GM23338 (cell line): ENCODE measurements at regions not wholly inside any gene's neighbourhood (a gene's known extent, or its start where the extent isn't known, plus 50 kb on each side); places are given as distances from the start of the nearest gene placed in this dataset.

Experiments
- ATAC-seq: fragments of 200-7000 bp; cut with Tn5 transposase; 3 replicates; pipeline ENCODE4 v1.9.1; 2020
- DNase-seq: peaks from one replicate; pipeline ENCODE4 v3.0.0-alpha.2; 2015; ENCODE audit warnings: low spot score
- H2AFZ ChIP-seq: fragments of 200-600 bp; sonication (generic); 2 replicates; pipeline ENCODE4 v1.8.0; 2016; ENCODE audit warnings: antibody characterized with exemption, mild to moderate bottlenecking, moderate library complexity
- H3F3A ChIP-seq: fragments of 200-600 bp; sonication (generic); replicated peaks from 2 replicates; pipeline ENCODE4 v1.8.0; 2017; ENCODE audit warnings: antibody characterized with exemption, mixed run types, low read depth
- H3K27ac ChIP-seq: fragments of 200-600 bp; sonication (generic); 2 replicates; pipeline ENCODE4 v1.6.1; 2016; ENCODE audit warnings: low read depth
- H3K27me3 ChIP-seq: fragments of 200-600 bp; sonication (generic); 2 replicates; pipeline ENCODE4 v1.8.0; 2016; ENCODE audit warnings: mild to moderate bottlenecking, mixed run types, moderate library complexity; ENCODE audit not compliant: insufficient read depth
- H3K36me3 ChIP-seq: fragments of 200-600 bp; sonication (generic); 2 replicates; pipeline ENCODE4 v1.8.0; 2016; ENCODE audit warnings: mild to moderate bottlenecking; ENCODE audit not compliant: insufficient read depth
- H3K4me1 ChIP-seq: fragments of 200-600 bp; sonication (generic); 2 replicates; pipeline ENCODE4 v1.8.0; 2016; ENCODE audit warnings: mild to moderate bottlenecking, moderate library complexity; ENCODE audit not compliant: insufficient read depth
- H3K4me2 ChIP-seq: fragments of 200-600 bp; sonication (generic); 2 replicates; pipeline ENCODE4 v1.7.1; 2017; ENCODE audit warnings: mixed run types
- H3K4me3 ChIP-seq: fragments of 200-600 bp; sonication (generic); 2 replicates; pipeline ENCODE4 v1.6.1; 2016; ENCODE audit warnings: mixed run types
- H3K79me2 ChIP-seq: fragments of 200-600 bp; sonication (generic); replicated peaks from 2 replicates; pipeline ENCODE4 v1.8.0; 2017; ENCODE audit warnings: mild to moderate bottlenecking; ENCODE audit not compliant: insufficient read depth
- H3K9me2 ChIP-seq: fragments of 200-600 bp; sonication (generic); 2 replicates; pipeline ENCODE4 v1.8.0; 2017; ENCODE audit not compliant: insufficient read depth
- H4K20me1 ChIP-seq: fragments of 200-600 bp; sonication (generic); replicated peaks from 2 replicates; pipeline ENCODE4 v1.8.0; 2017; ENCODE audit warnings: mild to moderate bottlenecking; ENCODE audit not compliant: insufficient read depth
- H3K27ac Mint-ChIP-seq: 2 replicates; pipeline ENCODE4 v1.8.0; 2020; ENCODE audit warnings: inconsistent platforms, mild to moderate bottlenecking, moderate library complexity, mixed read lengths
- H3K27me3 Mint-ChIP-seq: 3 replicates; pipeline ENCODE4 v1.8.0; 2022; ENCODE audit warnings: low read depth, mild to moderate bottlenecking, moderate library complexity, mixed read lengths, inconsistent platforms; ENCODE audit not compliant: insufficient read depth, poor library complexity
- H3K36me3 Mint-ChIP-seq: 3 replicates; pipeline ENCODE4 v1.8.0; 2021; ENCODE audit warnings: low read depth, mild to moderate bottlenecking, inconsistent platforms, moderate library complexity, mixed read lengths
- H3K4me1 Mint-ChIP-seq: 3 replicates; pipeline ENCODE4 v1.8.0; 2020; ENCODE audit warnings: mild to moderate bottlenecking, inconsistent platforms, mixed read lengths
- H3K4me3 Mint-ChIP-seq: 3 replicates; pipeline ENCODE4 v1.8.0; 2021; ENCODE audit warnings: moderate library complexity, mild to moderate bottlenecking, inconsistent platforms, mixed read lengths
- H3K9me3 Mint-ChIP-seq: 3 replicates; pipeline ENCODE4 v1.8.0; 2020; ENCODE audit warnings: moderate library complexity, mild to moderate bottlenecking, inconsistent platforms, mixed read lengths
- CTCF ChIP-seq, 2 experiments: fragments of 200-600 bp in 1 of 2; sonication (generic) in 1 of 2; conservative IDR thresholded peaks; 2 replicates each; pipeline versions ENCODE4 v1.5.1 to v1.6.1; 2016 to 2017; ENCODE audit warnings: antibody characterized with exemption in 2 of 2, low read depth in 2 of 2, mild to moderate bottlenecking in 2 of 2, moderate library complexity in 1 of 2
- ETS1 ChIP-seq: IDR thresholded peaks from 2 replicates; pipeline ENCODE4 v1.6.1; 2016; ENCODE audit warnings: antibody characterized with exemption
- NANOG ChIP-seq: IDR thresholded peaks from 2 replicates; pipeline ENCODE4 v1.6.1; 2016; ENCODE audit warnings: antibody characterized with exemption, borderline replicate concordance
- ZNF331 ChIP-seq: fragments of 250-450 bp; sonication (Bioruptor Pico); IDR thresholded peaks from 2 replicates; pipeline ENCODE4 v1.5.0; 2020; ENCODE audit warnings: low read depth, mild to moderate bottlenecking, moderate library complexity
- ZNF462 ChIP-seq: fragments of 250-450 bp; sonication (Bioruptor Pico); IDR thresholded peaks from 2 replicates; pipeline ENCODE4 v1.5.0; 2020; ENCODE audit warnings: mild to moderate bottlenecking, moderate library complexity

- TF ChIP-seq ZNF462 (CRISPR knock-in tag) (no peak), CTCF (conservative IDR thresholded peaks at IDR 0.05; ENCODE audit: low read depth in 2 of 2) (no peak), ETS1 (no peak)
Measured at GRCh38 chr12:41835556-41835955, 309.1 kb downstream of the GXYLT1 start (continued).

GRCh38 chr12:41819948-41820347 is 324.7 kb downstream of the GXYLT1 start:
- Histone ChIP-seq H3K9me2 (0 out of 2 replicates have a peak, but pooled peaks cover 3% of the 10 kb centered on the region), H3F3A (no peaks in the 10 kb centered on the region), H3K36me3 (no peaks in the 10 kb centered on the region), H3K4me1 (no peaks in the 10 kb centered on the region), H3K4me3 (no peak overlapping the region), H4K20me1 (no peaks in the 10 kb centered on the region), H3K27me3 (no peaks in the 10 kb centered on the region), H3K27ac (no peak overlapping the region), H3K4me2 (no peak overlapping the region), H3K79me2 (no peaks in the 10 kb centered on the region), H2AFZ (no peak overlapping the region)
- Mint-ChIP-seq H3K4me3 (no peak overlapping the region), H3K9me3 (peaks cover 11% of the 10 kb centered on the region; the same call in 2 of the 3 replicates), H3K36me3 (no peaks in the 10 kb centered on the region; the same call in 1 of the 3 replicates), H3K27ac (no peak overlapping the region), H3K4me1 (no peaks in the 10 kb centered on the region), H3K27me3 (no peaks in the 10 kb centered on the region)
- ATAC-seq (no peak), DNase-seq (no peak)
- no peak for TF ChIP-seq NANOG
- no peak for TF ChIP-seq ZNF331 (CRISPR knock-in tag)
- no peak for TF ChIP-seq ZNF462 (CRISPR knock-in tag)
